H1 (cell line): ENCODE measurements at regions not wholly inside any gene's neighbourhood (a gene's known extent, or its start where the extent isn't known, plus 50 kb on each side); places are given as distances from the start of the nearest gene placed in this dataset.
"Not testable (repeated sequence)": the region's sequence is repeated elsewhere in the genome, so short reads cannot be mapped to it uniquely, and the experiment has no call there.

Experiments used
- CTCF ChIA-PET: fragments of 300-600 bp; sonication (Branson Sonifier 250); formaldehyde crosslinking; loops from one replicate; lab custom pipeline; 2021; ENCODE audit not compliant: partially characterized antibody; lab: Charles Lee
- POLR2A ChIA-PET: fragments of 300-600 bp; sonication (Branson Sonifier 250); formaldehyde crosslinking; loops from one replicate; lab custom pipeline; 2021; ENCODE audit warnings: inconsistent platforms; ENCODE audit not compliant: partially characterized antibody; lab: Charles Lee
- DNase-seq, 2 experiments: peaks; one replicate each; pipeline versions ENCODE4 v3.0.0 to v3.0.0-alpha.2; 2010 to 2022; ENCODE audit warnings: low spot score in 2 of 2, low read depth in 1 of 2, mixed read lengths in 1 of 2
- FAIRE-seq: peaks from 2 replicates; lab custom pipeline; 2011; peaks lifted over from hg19 to GRCh38; lab: Jason Lieb, UNC
- H2AFZ ChIP-seq: 2 replicates; pipeline ENCODE4 v1.8.1; 2012; ENCODE audit warnings: low read length, inconsistent platforms
- H2AK5ac ChIP-seq: 2 replicates; pipeline ENCODE4 v1.6.1; 2013; ENCODE audit warnings: low read depth, low read length
- H2BK120ac ChIP-seq: replicated peaks from 2 replicates; pipeline ENCODE3; 2013; ENCODE audit warnings: low read depth, low read length, inconsistent platforms
- H2BK12ac ChIP-seq: 2 replicates; pipeline ENCODE4 v1.6.1; 2013; ENCODE audit warnings: low read depth, low read length
- H2BK15ac ChIP-seq: 2 replicates; pipeline ENCODE4 v1.6.1; 2013; ENCODE audit warnings: low read length
- H2BK20ac ChIP-seq: 2 replicates; pipeline ENCODE4 v1.6.1; 2013; ENCODE audit warnings: low read length
- H2BK5ac ChIP-seq: 2 replicates; pipeline ENCODE4 v1.6.1; 2013; ENCODE audit warnings: low read depth, low read length
- H3K14ac ChIP-seq: 2 replicates; pipeline ENCODE4 v1.6.1; 2013; ENCODE audit warnings: inconsistent platforms; ENCODE audit not compliant: insufficient read length
- H3K18ac ChIP-seq: 2 replicates; pipeline ENCODE4 v1.6.1; 2013; ENCODE audit warnings: low read length; ENCODE audit errors: extremely low read depth
- H3K23ac ChIP-seq: 2 replicates; pipeline ENCODE4 v1.6.1; 2013; ENCODE audit warnings: inconsistent platforms; ENCODE audit not compliant: insufficient read length
- H3K23me2 ChIP-seq: 2 replicates; pipeline ENCODE4 v1.6.1; 2013; ENCODE audit warnings: low read depth, low read length
- H3K27ac ChIP-seq: 2 replicates; pipeline ENCODE4 v1.6.1; 2011; ENCODE audit warnings: low read depth, low read length, inconsistent platforms
- H3K27me3 ChIP-seq, 4 experiments: replicated peaks in 1 of 4; 1 replicate in 1 of 4; 2 replicates in 3 of 4; pipeline versions ENCODE4 v1.6.1 to v1.8.1; 2011 to 2013; ENCODE audit warnings: low read length in 3 of 4, mild to moderate bottlenecking in 3 of 4, inconsistent platforms in 2 of 4, mixed read lengths in 2 of 4, moderate library complexity in 1 of 4; ENCODE audit not compliant: control insufficient read depth in 3 of 4, insufficient read depth in 3 of 4; ENCODE audit errors: extremely low read depth in 1 of 4
- H3K36me3 ChIP-seq, 4 experiments: 2 replicates each; pipeline versions ENCODE4 v1.6.1 to v1.8.1; 2011 to 2013; ENCODE audit warnings: mild to moderate bottlenecking in 4 of 4, low read length in 3 of 4, moderate library complexity in 2 of 4, control low read depth in 1 of 4, inconsistent platforms in 1 of 4; ENCODE audit not compliant: insufficient read depth in 4 of 4, control insufficient read depth in 2 of 4
- H3K4ac ChIP-seq: replicated peaks from 2 replicates; pipeline ENCODE3; 2013; ENCODE audit warnings: low read length, low read depth, mixed read lengths, inconsistent platforms; ENCODE audit not compliant: insufficient read length
- H3K4me1 ChIP-seq, 4 experiments: replicated peaks in 1 of 4; 1 replicate in 1 of 4; 2 replicates in 3 of 4; pipeline versions ENCODE4 v1.6.1 to v1.8.1; 2011 to 2013; ENCODE audit warnings: low read length in 3 of 4, inconsistent platforms in 2 of 4, mixed read lengths in 1 of 4; ENCODE audit not compliant: insufficient read depth in 4 of 4, control insufficient read depth in 3 of 4
- H3K4me2 ChIP-seq, 2 experiments: 2 replicates each; pipeline versions ENCODE4 v1.6.1 to v1.8.1; 2011 to 2013; ENCODE audit warnings: low read depth in 2 of 2, low read length in 2 of 2, control low read depth in 1 of 2, inconsistent platforms in 1 of 2, mild to moderate bottlenecking in 1 of 2; ENCODE audit not compliant: insufficient read depth in 1 of 2
- H3K4me3 ChIP-seq, 4 experiments: fragments of 200-600, 300-600 bp in 1 of 4; sonication (generic), shearing (Covaris generic), sonication (Bioruptor Twin) in 1 of 4; 2 replicates each; pipeline versions ENCODE4 v1.5.1 to v1.8.1; 2011 to 2016; ENCODE audit warnings: low read length in 4 of 4, low read depth in 3 of 4, control low read depth in 2 of 4, inconsistent platforms in 2 of 4, mild to moderate bottlenecking in 2 of 4, mixed read lengths in 1 of 4, moderate library complexity in 1 of 4; ENCODE audit not compliant: insufficient read depth in 2 of 4; ENCODE audit errors: extremely low read depth in 1 of 4
- H3K56ac ChIP-seq: replicated peaks from 2 replicates; pipeline ENCODE3; 2013; ENCODE audit warnings: low read depth, mild to moderate bottlenecking, mixed read lengths, low read length, inconsistent platforms; ENCODE audit not compliant: insufficient read length
- H3K79me1 ChIP-seq: 2 replicates; pipeline ENCODE4 v1.6.1; 2013; ENCODE audit warnings: low read depth, low read length, control low read depth
- H3K79me2 ChIP-seq, 2 experiments: 2 replicates each; pipeline versions ENCODE4 v1.6.1 to v1.8.1; 2012 to 2013; ENCODE audit warnings: low read length in 2 of 2, mild to moderate bottlenecking in 2 of 2, inconsistent platforms in 1 of 2; ENCODE audit not compliant: insufficient read depth in 2 of 2, control insufficient read depth in 1 of 2
- H3K9ac ChIP-seq, 4 experiments: replicated peaks in 1 of 4; 1 replicate in 1 of 4; 2 replicates in 3 of 4; pipeline versions ENCODE4 v1.6.1 to v1.8.1; 2011 to 2013; ENCODE audit warnings: low read depth in 3 of 4, low read length in 3 of 4, control low read depth in 2 of 4, mild to moderate bottlenecking in 2 of 4, moderate library complexity in 2 of 4, inconsistent platforms in 1 of 4; ENCODE audit errors: extremely low read depth in 1 of 4
- H3K9me3 ChIP-seq, 2 experiments: 2 replicates each; pipeline versions ENCODE4 v1.6.1 to v1.8.1; 2012 to 2013; ENCODE audit warnings: mild to moderate bottlenecking in 2 of 2, moderate library complexity in 2 of 2, control low read depth in 1 of 2, inconsistent platforms in 1 of 2, low read depth in 1 of 2, low read length in 1 of 2, mixed read lengths in 1 of 2; ENCODE audit not compliant: insufficient read depth in 2 of 2
- H4K20me1 ChIP-seq, 2 experiments: replicated peaks in 1 of 2; 2 replicates each; pipeline versions ENCODE3 to v1.8.1; 2011 to 2013; ENCODE audit warnings: inconsistent platforms in 2 of 2, low read length in 2 of 2, mild to moderate bottlenecking in 1 of 2; ENCODE audit not compliant: insufficient read depth in 2 of 2, control insufficient read depth in 1 of 2
- H4K5ac ChIP-seq: 2 replicates; pipeline ENCODE4 v1.6.1; 2013; ENCODE audit warnings: low read length, low read depth, mixed read lengths, inconsistent platforms; ENCODE audit not compliant: insufficient read length
- H4K8ac ChIP-seq: 2 replicates; pipeline ENCODE4 v1.8.0; 2013; ENCODE audit warnings: mild to moderate bottlenecking, moderate library complexity, low read length, inconsistent platforms; ENCODE audit not compliant: insufficient read depth; ENCODE audit errors: extremely low read depth
- H4K91ac ChIP-seq: replicated peaks from 2 replicates; pipeline ENCODE3; 2013; ENCODE audit warnings: low read length, mixed read lengths, inconsistent platforms; ENCODE audit not compliant: insufficient read length
- WGBS, 2 experiments: shearing (Covaris generic) in 1 of 2; methylation state at CpG; one replicate each; pipeline versions ENCODE4 v1.1.6 to v1.1.7; 2013 to 2015; ENCODE audit warnings: low lambda C conversion rate in 2 of 2, mixed read lengths in 2 of 2, inconsistent platforms in 1 of 2, low coverage in 1 of 2, missing lambda C conversion rate in 1 of 2; ENCODE audit not compliant: insufficient replicate concordance in 2 of 2, insufficient coverage in 1 of 2, insufficient read length in 1 of 2; ENCODE audit errors: extremely low coverage in 1 of 2, missing lambda C conversion rate in 1 of 2; 5-methylcytosine and 5-hydroxymethylcytosine counted together

- DNase-seq, H3K4me3 ChIP-seq, H3K36me3 ChIP-seq, H3K23ac ChIP-seq, H3K4ac ChIP-seq, H3K27ac ChIP-seq, H3K4me1 ChIP-seq, H2BK120ac ChIP-seq, H2AK5ac ChIP-seq, CTCF ChIA-PET, H4K8ac ChIP-seq, H3K18ac ChIP-seq, H3K23me2 ChIP-seq, H2BK5ac ChIP-seq, H3K56ac ChIP-seq, H3K79me2 ChIP-seq, POLR2A ChIA-PET, H4K20me1 ChIP-seq, H2BK20ac ChIP-seq, H3K79me1 ChIP-seq, H4K91ac ChIP-seq, H3K14ac ChIP-seq, FAIRE-seq, H3K9ac ChIP-seq, H2BK12ac ChIP-seq, H2BK15ac ChIP-seq, H2AFZ ChIP-seq, H3K27me3 ChIP-seq, H4K5ac ChIP-seq, H3K4me2 ChIP-seq: not testable (repeated sequence)
- peaks cover 19 to 61% of the 10 kb centered on the region in 2 experiments for H3K9me3 ChIP-seq
- WGBS, 2 experiments = 68% methylated on average over 8 of the region's 8 CpGs; no CpG with 5 or more reads in 1 of the 2 experiments
Observed at GRCh38 chr20:29312679-29313078, 1944.8 kb upstream of the DEFB115 start.
